Renal cortex interstitium (tissue), 11 donors: ENCODE measurements at regions not wholly inside any gene's neighbourhood (a gene's known extent, or its start where the extent isn't known, plus 50 kb on each side); places are given as distances from the start of the nearest gene placed in this dataset.
"Not testable (repeated sequence)": the region's sequence is repeated elsewhere in the genome, so short reads cannot be mapped to it uniquely, and the experiment has no call there.

Experiments used
- DNase-seq, 11 donors: peaks; one replicate each; pipeline ENCODE4 v3.0.0-alpha.2; 2013; ENCODE audit warnings: low read depth in 9 of 11, low spot score in 4 of 11; ENCODE audit errors: extremely low read depth in 1 of 11

GRCh38 chr10:59465088-59465487 is 102.7 kb upstream of the FAM13C start:
- peak in 3 of 11 donors; percentile 1 to 2 (median 1) for DNase-seq

- no peak for DNase-seq
These were observed 102.1 kb upstream of the FAM13C start for GRCh38 chr10:59464483-59464882.

GRCh38 chr10:59463909-59464308 is 101.6 kb upstream of the FAM13C start:
- no peak for DNase-seq

- no peak for DNase-seq
These were observed 98.3 kb upstream of the FAM13C start for GRCh38 chr10:59460601-59461000.

- no peak for DNase-seq
These were observed 93.8 kb upstream of the FAM13C start for GRCh38 chr10:59456199-59456598.

GRCh38 chr10:59454171-59454919 is 92.0 kb upstream of the FAM13C start:
- no peak for DNase-seq

- DNase-seq = no peak
These were observed 86.3 kb upstream of the FAM13C start for GRCh38 chr10:59448616-59449015.

- no peak for DNase-seq
These were observed 73.4 kb upstream of the FAM13C start for GRCh38 chr10:59435707-59436106.

GRCh38 chr10:59434463-59435321 is 72.3 kb upstream of the FAM13C start:
- DNase-seq = no peak

GRCh38 chr10:59433720-59434428 is 71.5 kb upstream of the FAM13C start:
- DNase-seq = no peak

GRCh38 chr10:59432207-59432900 is 70.0 kb upstream of the FAM13C start:
- no peak for DNase-seq

GRCh38 chr10:59413795-59414194 is 51.4 kb upstream of the FAM13C start:
- DNase-seq = not testable (repeated sequence)
